ENCODE measurements at regions not wholly inside any gene's neighbourhood (a gene's known extent, or its start where the extent isn't known, plus 50 kb on each side); places are given as distances from the start of the nearest gene placed in this dataset.
"Not testable (repeated sequence)": the region's sequence is repeated elsewhere in the genome, so short reads cannot be mapped to it uniquely, and the experiment has no call there.

GRCh38 chr5:92041911-92042660 lies 659.0 kb upstream of the ARRDC3 start:
- no peak for DNase-seq (ENCODE audit: low read depth)

DNA sequence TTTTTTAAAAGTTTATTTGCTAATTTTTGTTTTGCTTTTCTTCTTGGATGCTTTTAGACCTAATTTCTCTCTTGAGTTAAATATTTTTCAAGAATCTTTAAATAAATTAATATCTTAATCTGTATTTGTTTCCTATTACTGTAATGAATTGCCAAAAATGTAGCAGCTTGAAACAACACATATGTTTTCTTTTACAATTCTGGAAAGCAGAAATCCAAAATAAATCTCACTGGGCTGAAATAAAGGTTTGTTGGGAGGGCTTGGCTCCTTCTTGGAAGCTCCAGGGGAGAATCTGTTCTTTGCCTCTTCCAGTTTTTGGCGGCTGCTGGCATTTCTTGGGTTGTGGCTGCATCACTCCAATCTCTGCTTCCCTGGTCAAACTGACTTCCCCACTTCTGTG lies 658.1 kb upstream of the ARRDC3 start:
- H3K4me3 ChIP-seq (ENCODE audit: low read depth, low read length): no peak overlapping the region
- TF ChIP-seq MYC (IDR thresholded peaks at IDR 0.05; ENCODE audit: low read depth, low read length): no peak
- DNase-seq (ENCODE audit: low read depth): no peak

More at GRCh38 chr5:92041911-92042660, 659.0 kb upstream of the ARRDC3 start:
- no peak overlapping the region for H3K4me3 ChIP-seq (ENCODE audit: low read depth, low read length)
- TF ChIP-seq MAX (IDR thresholded peaks at IDR 0.05; ENCODE audit: low read depth, low read length) (no peak), POLR2A (IDR thresholded peaks at IDR 0.05; ENCODE audit: extremely low read depth, insufficient read length) (no peak), MYC (IDR thresholded peaks at IDR 0.05; ENCODE audit: low read depth, low read length) (no peak), CTCF (IDR thresholded peaks at IDR 0.05; ENCODE audit: low read depth, low read length) (no peak)

DNA sequence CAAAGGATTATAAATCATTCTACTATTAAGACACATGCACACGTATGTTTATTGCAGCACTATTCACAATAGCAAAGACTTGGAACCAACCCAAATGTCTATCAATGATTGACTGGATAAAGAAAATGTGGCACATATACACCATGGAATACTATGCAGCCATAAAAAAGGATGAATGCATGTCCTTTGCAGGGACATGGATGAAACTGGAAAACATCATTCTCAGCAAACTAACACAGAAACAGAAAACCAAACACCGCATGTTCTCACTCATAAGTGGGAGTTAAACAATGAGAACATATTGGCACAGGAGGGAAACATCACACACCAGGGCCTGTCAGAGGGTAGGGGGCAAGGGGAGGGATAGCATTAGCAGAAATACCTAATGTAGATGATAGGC lies 646.7 kb upstream of the ARRDC3 start:
- DNase-seq (ENCODE audit: low read depth); H3K4me3 ChIP-seq (ENCODE audit: low read depth, low read length): not testable (repeated sequence)

- no peak for DNase-seq (ENCODE audit: low read depth)
- TF ChIP-seq MAX (IDR thresholded peaks at IDR 0.05; ENCODE audit: low read depth, low read length): no peak
- TF ChIP-seq POLR2A (IDR thresholded peaks at IDR 0.05; ENCODE audit: extremely low read depth, insufficient read length): no peak
- no peak for TF ChIP-seq MYC (IDR thresholded peaks at IDR 0.05; ENCODE audit: low read depth, low read length)
- TF ChIP-seq CTCF (IDR thresholded peaks at IDR 0.05; ENCODE audit: low read depth, low read length): no peak
- no peak overlapping the region for H3K4me3 ChIP-seq (ENCODE audit: low read depth, low read length)
Observed at GRCh38 chr5:92023555-92023954, 640.4 kb upstream of the ARRDC3 start.

- no peak for DNase-seq (ENCODE audit: low read depth)
- TF ChIP-seq CTCF (IDR thresholded peaks at IDR 0.05; ENCODE audit: low read depth, low read length) (no peak), POLR2A (IDR thresholded peaks at IDR 0.05; ENCODE audit: extremely low read depth, insufficient read length) (no peak), MYC (IDR thresholded peaks at IDR 0.05; ENCODE audit: low read depth, low read length) (no peak), MAX (IDR thresholded peaks at IDR 0.05; ENCODE audit: low read depth, low read length) (no peak)
Observed at GRCh38 chr5:92023141-92023471, 640.0 kb upstream of the ARRDC3 start.

DNA sequence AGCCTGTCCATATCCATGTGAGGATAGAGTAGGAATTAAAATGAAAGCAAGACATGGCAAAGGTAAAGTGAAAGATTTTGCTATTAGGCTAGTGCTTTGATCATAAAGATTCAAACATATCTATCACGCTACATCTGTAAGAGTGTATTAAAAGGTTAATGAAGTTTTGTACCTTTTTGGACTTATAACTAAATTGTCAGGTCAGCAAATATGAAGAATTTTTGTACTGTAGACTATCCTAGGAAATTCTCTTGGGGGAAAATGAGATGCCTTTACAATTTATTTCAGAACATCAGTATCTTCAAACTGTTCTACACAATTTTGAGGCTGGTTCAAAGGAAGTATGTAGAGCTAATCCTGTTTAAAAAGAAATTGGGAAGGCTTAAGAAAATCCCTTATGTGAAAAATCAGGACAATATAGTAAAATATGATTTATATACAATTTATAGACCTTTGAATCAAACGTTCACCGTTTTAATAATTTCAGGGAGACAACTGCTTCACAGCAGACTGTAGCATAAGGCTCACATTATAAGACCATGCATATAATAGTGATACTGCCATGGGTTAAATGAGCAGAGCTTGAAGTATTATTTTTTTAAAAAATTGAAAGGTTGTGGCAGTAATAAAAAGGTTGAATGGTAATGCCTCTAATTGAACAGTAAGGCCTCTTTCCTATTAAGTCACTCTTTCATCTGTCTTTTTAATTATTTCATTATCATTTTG lies 639.5 kb upstream of the ARRDC3 start:
- TF ChIP-seq MYC (IDR thresholded peaks at IDR 0.05; ENCODE audit: low read depth, low read length) (no peak), POLR2A (IDR thresholded peaks at IDR 0.05; ENCODE audit: extremely low read depth, insufficient read length) (no peak), MAX (IDR thresholded peaks at IDR 0.05; ENCODE audit: low read depth, low read length) (no peak), CTCF (IDR thresholded peaks at IDR 0.05; ENCODE audit: low read depth, low read length) (no peak)
- no peak overlapping the region for H3K4me3 ChIP-seq (ENCODE audit: low read depth, low read length)
- no peak for DNase-seq (ENCODE audit: low read depth)

More at GRCh38 chr5:92023141-92023471, 640.0 kb upstream of the ARRDC3 start:
- no peak overlapping the region for H3K4me3 ChIP-seq (ENCODE audit: low read depth, low read length)

Measured in NB4 (cell line).